ENCODE measurements at regions not wholly inside any gene's neighbourhood (a gene's known extent, or its start where the extent isn't known, plus 50 kb on each side); places are given as distances from the start of the nearest gene placed in this dataset.

DNA sequence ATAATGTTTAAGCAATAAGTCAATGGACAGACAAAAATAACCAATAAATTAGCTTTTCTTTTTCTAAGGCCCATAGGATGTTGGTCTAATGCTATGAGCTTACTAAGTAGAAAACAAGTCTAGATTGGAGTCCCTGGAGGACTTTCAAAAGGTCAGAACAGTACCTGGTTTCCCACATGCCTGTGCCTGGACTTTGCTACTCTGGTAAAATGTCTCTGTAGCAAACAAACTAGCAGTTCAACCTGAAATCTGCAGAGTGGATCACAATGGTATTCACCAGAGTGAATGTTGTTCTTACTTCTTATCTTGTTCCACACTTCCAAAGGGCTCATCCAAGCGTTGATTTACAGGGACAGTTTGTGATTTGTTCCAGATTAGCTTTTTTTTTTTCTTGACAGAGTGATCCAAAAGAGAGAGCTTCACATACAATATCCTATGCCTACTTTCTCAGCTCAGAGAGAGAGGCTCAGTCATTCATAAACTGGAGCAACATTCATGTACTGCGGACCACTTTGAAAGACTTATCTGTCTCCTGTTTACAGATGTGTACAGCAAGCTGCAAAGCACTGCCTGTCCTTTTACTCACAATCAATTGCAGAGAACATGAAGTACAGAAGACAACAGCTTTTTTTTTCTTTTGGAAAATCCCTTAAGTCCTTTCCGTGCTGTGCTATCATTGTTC lies 466.1 kb downstream of the SPATA31D1 start:
- Histone ChIP-seq H4K20me1 (ENCODE audit: insufficient read depth, low read length) (no peaks in the 10 kb centered on the region), H3K9me3 (ENCODE audit: insufficient read depth, low read length, severe bottlenecking) (no peaks in the 10 kb centered on the region), H3K27ac (ENCODE audit: low read length) (no peak overlapping the region), H3K36me3 (ENCODE audit: insufficient read depth, low read length) (no peaks in the 10 kb centered on the region), H3K79me2 (ENCODE audit: insufficient read depth, low read length) (no peaks in the 10 kb centered on the region), H3K4me2 (ENCODE audit: insufficient read depth, low read length) (no peak overlapping the region), H2AFZ (ENCODE audit: low read depth, low read length) (no peak overlapping the region), H3K4me1 (ENCODE audit: insufficient read depth, low read length) (no peaks in the 10 kb centered on the region), H3K4me3 (ENCODE audit: low read depth in 1 of 2, low read length in 2 of 2) (no peak overlapping the region), H3K9ac (ENCODE audit: low read depth, low read length) (no peak overlapping the region), H3K27me3 (ENCODE audit: insufficient read depth, low read length, poor library complexity) (no peaks in the 10 kb centered on the region)
- DNase-seq (no peak), ATAC-seq (ENCODE audit: insufficient read depth, low read depth) (no peak)
- TF ChIP-seq EZH2 (IDR thresholded peaks at IDR 0.05; ENCODE audit: borderline replicate concordance, low read depth, low read length, severe bottlenecking) (no peak), CTCF (IDR thresholded peaks at IDR 0.05; ENCODE audit: borderline replicate concordance, extremely low read depth, low read length, poor library complexity, severe bottlenecking) (no peak)

DNA sequence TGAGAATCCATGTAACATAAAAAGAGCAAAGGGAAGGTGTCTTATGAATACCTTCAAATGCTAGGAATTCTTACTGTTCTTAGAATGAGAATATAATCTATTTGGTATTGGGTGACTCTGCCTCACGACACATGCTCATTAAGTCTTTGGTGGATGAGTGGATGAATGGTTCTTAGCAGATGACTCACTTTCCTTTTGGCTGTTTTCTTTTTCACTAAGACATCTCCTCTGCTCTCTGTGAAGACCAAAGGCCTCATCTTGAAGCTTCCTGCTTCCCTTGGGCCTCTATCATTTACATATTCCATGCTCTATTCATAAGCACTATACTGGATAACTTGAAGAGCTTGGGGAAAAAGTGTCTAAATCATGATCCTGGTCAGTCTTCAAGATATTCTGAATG lies 468.1 kb downstream of the SPATA31D1 start:
- ATAC-seq (ENCODE audit: insufficient read depth, low read depth) (no peak), DNase-seq (no peak)
- H3K4me1 ChIP-seq (ENCODE audit: insufficient read depth, low read length), result no peaks in the 10 kb centered on the region
- no peaks in the 10 kb centered on the region for H3K36me3 ChIP-seq (ENCODE audit: insufficient read depth, low read length)
- H3K27ac ChIP-seq (ENCODE audit: low read length), result no peak overlapping the region
- H3K4me2 ChIP-seq (ENCODE audit: insufficient read depth, low read length), result no peak overlapping the region
- no peak overlapping the region for H3K4me3 ChIP-seq (ENCODE audit: low read depth in 1 of 2, low read length in 2 of 2)
- H3K9me3 ChIP-seq (ENCODE audit: insufficient read depth, low read length, severe bottlenecking), result no peaks in the 10 kb centered on the region
- H4K20me1 ChIP-seq (ENCODE audit: insufficient read depth, low read length), result no peaks in the 10 kb centered on the region
- H3K79me2 ChIP-seq (ENCODE audit: insufficient read depth, low read length), result no peaks in the 10 kb centered on the region
- TF ChIP-seq CTCF (IDR thresholded peaks at IDR 0.05; ENCODE audit: borderline replicate concordance, extremely low read depth, low read length, poor library complexity, severe bottlenecking) (no peak), EZH2 (IDR thresholded peaks at IDR 0.05; ENCODE audit: borderline replicate concordance, low read depth, low read length, severe bottlenecking) (no peak)
- H3K9ac ChIP-seq (ENCODE audit: low read depth, low read length), result no peak overlapping the region
- no peaks in the 10 kb centered on the region for H3K27me3 ChIP-seq (ENCODE audit: insufficient read depth, low read length, poor library complexity)
- no peak overlapping the region for H2AFZ ChIP-seq (ENCODE audit: low read depth, low read length)

DNA sequence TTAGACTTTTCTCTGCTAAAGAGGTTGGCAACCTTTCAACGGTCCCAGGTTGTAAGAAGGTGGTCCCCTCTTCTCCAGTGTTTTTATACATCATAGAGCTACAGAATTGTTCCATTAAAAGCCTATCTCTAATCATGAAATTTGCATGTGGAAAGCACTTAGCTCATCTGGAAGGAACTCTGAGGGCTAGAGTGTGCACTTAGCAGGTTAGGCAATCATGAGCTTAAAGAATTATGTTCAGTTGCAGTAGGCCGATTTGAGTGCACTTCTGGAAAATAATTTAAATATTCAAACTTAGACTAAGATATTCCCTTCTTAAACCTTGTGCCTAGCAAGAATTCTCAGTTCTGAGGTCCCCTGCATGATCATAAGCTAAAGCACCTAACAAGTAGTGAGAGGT lies 468.7 kb downstream of the SPATA31D1 start:
- Histone ChIP-seq H3K36me3 (ENCODE audit: insufficient read depth, low read length) (no peaks in the 10 kb centered on the region), H3K9ac (ENCODE audit: low read depth, low read length) (no peak overlapping the region), H3K4me1 (ENCODE audit: insufficient read depth, low read length) (no peaks in the 10 kb centered on the region), H3K4me3 (ENCODE audit: low read depth in 1 of 2, low read length in 2 of 2) (no peak overlapping the region), H3K27me3 (ENCODE audit: insufficient read depth, low read length, poor library complexity) (no peaks in the 10 kb centered on the region), H3K9me3 (ENCODE audit: insufficient read depth, low read length, severe bottlenecking) (no peaks in the 10 kb centered on the region), H3K79me2 (ENCODE audit: insufficient read depth, low read length) (no peaks in the 10 kb centered on the region), H2AFZ (ENCODE audit: low read depth, low read length) (no peak overlapping the region), H3K27ac (ENCODE audit: low read length) (no peak overlapping the region), H3K4me2 (ENCODE audit: insufficient read depth, low read length) (no peak overlapping the region), H4K20me1 (ENCODE audit: insufficient read depth, low read length) (no peaks in the 10 kb centered on the region)
- TF ChIP-seq CTCF (IDR thresholded peaks at IDR 0.05; ENCODE audit: borderline replicate concordance, extremely low read depth, low read length, poor library complexity, severe bottlenecking) (no peak), EZH2 (IDR thresholded peaks at IDR 0.05; ENCODE audit: borderline replicate concordance, low read depth, low read length, severe bottlenecking) (no peak)
- ATAC-seq (ENCODE audit: insufficient read depth, low read depth) (no peak), DNase-seq (no peak)
